ENCODE measurements at regions not wholly inside any gene's neighbourhood (a gene's known extent, or its start where the extent isn't known, plus 50 kb on each side); places are given as distances from the start of the nearest gene placed in this dataset.

- TF ChIP-seq CTCF (conservative IDR thresholded peaks at IDR 0.05; ENCODE audit: low read length) (no peak), EZH2phosphoT487 (IDR thresholded peaks at IDR 0.05; ENCODE audit: borderline replicate concordance, low read depth, low read length) (no peak)
Measured at GRCh38 chr2:200208041-200208440, 98.5 kb upstream of the SPATS2L start.

Measured in OCI-LY7 (cell line).